ENCODE measurements at regions not wholly inside any gene's neighbourhood (a gene's known extent, or its start where the extent isn't known, plus 50 kb on each side); places are given as distances from the start of the nearest gene placed in this dataset.

DNA sequence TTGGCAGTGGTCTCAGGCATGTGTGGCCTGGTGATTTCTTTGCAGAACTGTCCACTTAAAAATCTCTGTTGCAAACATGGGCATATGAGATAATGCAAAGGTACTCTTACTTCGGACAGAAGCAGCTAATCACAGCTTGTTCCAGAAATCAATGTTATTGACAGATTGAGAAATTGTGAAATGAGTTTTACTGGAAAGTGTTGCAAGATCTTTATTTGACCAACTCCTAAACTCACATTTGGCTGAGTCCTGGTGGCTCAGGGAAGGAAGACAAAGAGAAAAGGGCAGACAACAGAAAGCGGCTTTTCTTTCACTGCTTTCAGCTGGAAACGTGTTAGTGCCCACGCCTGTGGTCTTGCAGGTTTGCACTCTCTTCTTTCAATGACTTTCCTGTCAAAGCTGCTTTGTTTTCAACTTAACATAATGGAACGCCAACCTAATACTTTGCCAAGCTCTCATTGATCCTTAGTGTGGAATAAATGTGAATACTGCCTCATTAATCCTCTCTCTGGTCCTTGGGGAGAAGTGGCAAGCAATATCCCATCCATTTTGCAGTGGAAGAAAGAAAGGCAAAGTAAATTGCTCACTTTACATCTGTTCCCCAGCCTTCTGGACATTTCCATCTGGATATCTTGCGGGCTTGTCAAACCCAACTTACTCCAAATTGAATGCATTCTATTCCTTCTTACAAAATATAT, 586.4 kb downstream of the LRRC70 start:
- TF ChIP-seq, protein P1, sequence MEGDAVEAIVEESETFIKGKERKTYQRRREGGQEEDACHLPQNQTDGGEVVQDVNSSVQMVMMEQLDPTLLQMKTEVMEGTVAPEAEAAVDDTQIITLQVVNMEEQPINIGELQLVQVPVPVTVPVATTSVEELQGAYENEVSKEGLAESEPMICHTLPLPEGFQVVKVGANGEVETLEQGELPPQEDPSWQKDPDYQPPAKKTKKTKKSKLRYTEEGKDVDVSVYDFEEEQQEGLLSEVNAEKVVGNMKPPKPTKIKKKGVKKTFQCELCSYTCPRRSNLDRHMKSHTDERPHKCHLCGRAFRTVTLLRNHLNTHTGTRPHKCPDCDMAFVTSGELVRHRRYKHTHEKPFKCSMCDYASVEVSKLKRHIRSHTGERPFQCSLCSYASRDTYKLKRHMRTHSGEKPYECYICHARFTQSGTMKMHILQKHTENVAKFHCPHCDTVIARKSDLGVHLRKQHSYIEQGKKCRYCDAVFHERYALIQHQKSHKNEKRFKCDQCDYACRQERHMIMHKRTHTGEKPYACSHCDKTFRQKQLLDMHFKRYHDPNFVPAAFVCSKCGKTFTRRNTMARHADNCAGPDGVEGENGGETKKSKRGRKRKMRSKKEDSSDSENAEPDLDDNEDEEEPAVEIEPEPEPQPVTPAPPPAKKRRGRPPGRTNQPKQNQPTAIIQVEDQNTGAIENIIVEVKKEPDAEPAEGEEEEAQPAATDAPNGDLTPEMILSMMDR (IDR thresholded peaks at IDR 0.05), result no peak
- TF ChIP-seq ZFX (IDR thresholded peaks at IDR 0.05; ENCODE audit: borderline replicate concordance), result no peak
- H3K27ac ChIP-seq, result no peak overlapping the region

DNA sequence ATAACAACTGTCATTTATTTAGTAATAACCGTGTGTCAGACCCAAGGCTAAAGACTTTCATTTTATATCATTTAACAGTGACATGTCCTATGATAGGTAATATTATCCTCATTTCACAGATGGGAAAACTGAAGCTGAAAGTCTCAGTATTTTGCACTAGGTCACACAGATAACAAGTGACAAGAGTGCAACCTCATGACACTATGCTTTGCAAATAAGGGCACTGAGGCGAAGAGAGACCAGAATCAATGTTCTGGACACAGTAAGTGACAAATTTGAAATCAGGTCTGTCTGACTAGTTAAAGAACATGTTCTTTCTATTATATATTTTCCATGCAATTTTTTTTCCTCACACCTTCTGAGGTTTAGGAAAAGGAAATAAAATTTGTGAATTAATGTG, 585.7 kb downstream of the LRRC70 start:
- H3K27ac ChIP-seq, result no peak overlapping the region
- no peak for TF ChIP-seq ZFX (IDR thresholded peaks at IDR 0.05; ENCODE audit: borderline replicate concordance)
- TF ChIP-seq, protein P1 (IDR thresholded peaks at IDR 0.05), result no peak

DNA sequence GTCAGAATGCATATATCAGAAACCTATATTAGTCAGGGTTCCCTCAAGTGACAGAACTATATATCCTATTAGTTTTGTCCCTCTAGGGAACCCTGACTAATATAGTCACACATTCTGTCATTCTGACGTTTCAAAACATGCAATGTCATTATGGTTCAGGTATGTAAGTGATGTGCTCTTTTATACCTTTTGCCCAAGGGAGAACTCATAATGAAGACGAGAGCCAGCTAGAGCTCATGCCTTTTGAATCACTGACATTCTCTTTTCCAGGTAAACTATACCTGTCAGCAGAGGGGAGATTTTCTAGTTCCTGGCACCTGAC, 576.7 kb downstream of the LRRC70 start:
- TF ChIP-seq, protein P1 (IDR thresholded peaks at IDR 0.05), result no peak
- TF ChIP-seq ZFX (IDR thresholded peaks at IDR 0.05; ENCODE audit: borderline replicate concordance), result no peak

DNA sequence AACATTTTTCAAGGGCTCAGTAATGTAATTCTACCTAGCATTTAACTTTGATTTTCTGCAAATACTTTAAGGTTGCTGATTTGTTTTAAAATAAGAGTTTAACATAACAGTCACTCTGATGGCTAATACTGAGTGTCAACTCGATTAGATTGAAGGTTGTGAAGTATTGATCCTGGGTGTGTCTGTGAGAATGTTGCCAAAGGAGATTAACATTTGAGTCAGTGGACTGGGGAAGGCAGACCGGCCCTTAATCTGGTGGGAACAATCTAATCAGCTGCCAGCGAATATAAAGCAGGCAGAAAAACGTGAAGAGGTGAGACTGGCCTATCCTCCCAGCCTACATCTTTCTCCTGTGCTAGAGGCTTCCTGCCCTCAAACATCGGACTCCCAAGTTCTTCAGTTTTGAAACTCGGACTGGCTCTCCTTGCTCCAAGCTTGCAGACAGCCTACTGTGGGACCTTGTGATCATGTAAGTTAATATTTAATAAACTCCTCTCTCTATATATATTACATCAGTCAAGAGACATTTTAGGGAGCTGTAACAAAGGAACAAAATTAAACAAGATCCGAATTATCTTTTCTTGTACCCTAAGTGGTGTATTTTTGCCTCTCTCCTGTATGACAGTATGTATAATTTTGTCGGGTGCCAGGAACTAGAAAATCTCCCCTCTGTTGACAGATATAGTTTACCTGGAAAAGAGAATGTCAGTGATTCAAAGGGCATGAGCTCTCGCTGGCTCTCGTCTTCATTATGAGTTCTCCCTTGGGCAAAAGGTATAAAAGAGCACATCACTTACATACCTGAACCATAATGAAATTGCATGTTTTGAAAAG, 576.1 kb downstream of the LRRC70 start:
- no peak for TF ChIP-seq ZFX (IDR thresholded peaks at IDR 0.05; ENCODE audit: borderline replicate concordance)
- TF ChIP-seq, protein P1 (IDR thresholded peaks at IDR 0.05), result no peak
- no peak overlapping the region for H3K27ac ChIP-seq

More for the DNA sequence above, 576.7 kb downstream of the LRRC70 start:
- no peak overlapping the region for H3K27ac ChIP-seq

DNA sequence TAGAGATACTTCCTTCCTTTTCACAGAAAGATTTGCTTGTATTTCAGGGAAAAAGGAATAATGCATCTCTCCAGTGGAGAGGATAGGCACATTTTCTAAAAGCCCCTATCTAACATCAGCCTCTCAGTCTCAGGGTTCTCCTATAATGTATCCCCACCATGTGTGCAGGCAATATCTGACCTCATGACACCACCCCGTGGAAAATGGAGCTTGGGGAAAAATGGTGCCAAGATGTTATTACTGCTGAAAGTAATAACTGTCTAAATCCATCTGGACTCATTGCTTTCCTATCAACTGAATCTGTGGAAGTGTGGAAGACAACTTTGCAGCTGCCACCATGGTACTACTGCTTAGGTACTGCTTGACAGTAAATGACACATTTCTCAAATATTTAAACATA, 574.3 kb downstream of the LRRC70 start:
- no peak overlapping the region for H3K27ac ChIP-seq
- TF ChIP-seq, protein P1 (IDR thresholded peaks at IDR 0.05), result no peak
- no peak for TF ChIP-seq ZFX (IDR thresholded peaks at IDR 0.05; ENCODE audit: borderline replicate concordance)

DNA sequence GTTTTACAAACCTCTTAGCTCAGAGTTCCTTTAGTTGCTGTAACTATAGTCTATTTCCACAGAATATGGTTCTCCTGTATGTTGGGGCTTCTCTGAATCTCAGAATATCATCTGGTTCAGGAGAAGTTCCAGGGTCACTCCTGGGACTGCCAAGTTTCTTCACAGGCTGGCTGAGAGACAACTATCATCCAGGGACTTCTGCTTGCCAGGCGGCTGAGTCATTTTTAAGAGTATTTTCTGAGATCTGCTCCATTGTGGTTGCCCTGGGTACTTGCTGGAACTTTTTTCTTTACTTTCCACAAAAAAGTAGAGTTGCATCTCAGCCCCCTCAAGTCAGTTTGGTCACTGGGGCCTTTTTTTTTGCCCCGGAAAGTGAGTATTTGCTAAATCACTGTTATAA, 566.5 kb downstream of the LRRC70 start:
- TF ChIP-seq, protein P1 (IDR thresholded peaks at IDR 0.05), result no peak
- no peak for TF ChIP-seq ZFX (IDR thresholded peaks at IDR 0.05; ENCODE audit: borderline replicate concordance)
- H3K27ac ChIP-seq, result no peak overlapping the region

DNA sequence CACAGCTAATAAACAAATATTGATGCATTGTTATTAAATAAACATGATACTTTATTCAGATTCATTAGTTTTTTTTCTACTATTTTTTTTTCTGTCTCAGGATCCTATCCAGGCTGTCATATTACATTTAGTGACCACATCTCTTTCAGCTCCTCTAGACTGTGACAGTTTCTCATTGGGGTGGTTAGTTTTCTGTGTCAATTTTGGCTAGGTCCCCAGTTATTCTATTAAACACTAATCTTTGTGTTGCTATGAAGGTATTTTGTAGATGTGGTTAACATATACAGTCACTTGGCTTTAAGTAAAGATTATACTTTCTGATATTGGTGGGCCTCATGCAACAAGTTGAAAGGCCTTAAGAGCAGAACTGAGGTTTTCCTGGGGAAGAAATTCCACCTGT, 563.0 kb downstream of the LRRC70 start:
- no peak overlapping the region for H3K27ac ChIP-seq
- no peak for TF ChIP-seq ZFX (IDR thresholded peaks at IDR 0.05; ENCODE audit: borderline replicate concordance)
- TF ChIP-seq, protein P1 (IDR thresholded peaks at IDR 0.05), result no peak

Data from 22Rv1 (cell line).